ENCODE measurements at regions not wholly inside any gene's neighbourhood (a gene's known extent, or its start where the extent isn't known, plus 50 kb on each side); places are given as distances from the start of the nearest gene placed in this dataset.

- TF ChIP-seq MAFK (IDR thresholded peaks at IDR 0.05; ENCODE audit: partially characterized antibody), result no peak
- TF ChIP-seq MAX (IDR thresholded peaks at IDR 0.05), result no peak
- TF ChIP-seq KDM5A (IDR thresholded peaks at IDR 0.05), result no peak
- no peak for TF ChIP-seq CTCF (IDR thresholded peaks at IDR 0.05)
- no peak for TF ChIP-seq POLR2A (IDR thresholded peaks at IDR 0.05; ENCODE audit: low read length)
- TF ChIP-seq ELK1 (IDR thresholded peaks at IDR 0.05; ENCODE audit: low read depth, low read length), result no peak
- no peak for TF ChIP-seq RFX5 (IDR thresholded peaks at IDR 0.05)
- no peak for TF ChIP-seq RNF2 (IDR thresholded peaks at IDR 0.05; ENCODE audit: borderline replicate concordance, low read depth)
- no peak for TF ChIP-seq PHF8 (IDR thresholded peaks at IDR 0.05; ENCODE audit: borderline replicate concordance, low read depth)
- TF ChIP-seq SMC3 (IDR thresholded peaks at IDR 0.05), result no peak
- no peak for TF ChIP-seq HOXA7 (CRISPR knock-in tag; IDR thresholded peaks at IDR 0.05)
- TF ChIP-seq HDAC2 (IDR thresholded peaks at IDR 0.05), result no peak
- no peak for TF ChIP-seq HMGXB4 (CRISPR knock-in tag; IDR thresholded peaks at IDR 0.05; ENCODE audit: borderline replicate concordance)
Measured at GRCh38 chr5:155353231-155353630, 339.7 kb downstream of the KIF4B start.

Measured in A549 (cell line).